ENCODE measurements at regions not wholly inside any gene's neighbourhood (a gene's known extent, or its start where the extent isn't known, plus 50 kb on each side); places are given as distances from the start of the nearest gene placed in this dataset.

DNA sequence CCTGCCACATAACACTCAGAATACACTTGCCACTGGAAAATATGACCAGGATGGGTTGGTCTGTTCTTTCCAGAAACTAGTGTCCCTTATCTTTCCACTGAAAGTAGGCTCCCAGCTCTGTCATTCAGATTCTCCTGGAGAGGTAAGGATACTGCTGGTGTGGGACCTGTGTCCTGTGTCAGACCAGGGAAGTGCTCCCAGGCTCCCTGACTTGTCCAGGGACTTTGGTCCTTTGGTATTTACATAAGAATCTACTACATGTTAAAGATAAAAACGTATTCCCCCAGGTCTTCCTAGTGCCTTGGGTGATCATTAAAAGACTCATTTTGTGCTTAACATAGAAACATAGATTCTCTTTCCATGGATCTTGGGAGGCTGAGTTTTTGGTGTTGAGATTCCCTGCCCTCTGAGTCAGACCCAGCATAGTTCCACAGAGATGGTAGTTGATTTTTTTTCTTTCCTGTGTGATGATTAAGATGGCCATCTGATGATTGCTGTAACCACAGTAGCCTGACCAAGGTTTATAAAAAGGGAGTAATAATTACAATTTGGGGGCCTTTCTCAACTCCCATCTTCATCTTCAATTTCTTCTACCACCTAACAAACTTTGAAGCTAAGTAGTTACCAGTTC is 159.8 kb upstream of the JADE1 start:
- TF ChIP-seq YY1 (IDR thresholded peaks at IDR 0.05; ENCODE audit: insufficient read depth, insufficient read length) (no peak), ZNF274 (IDR thresholded peaks at IDR 0.05; ENCODE audit: low read depth, low read length) (no peak)

Data from NT2/D1 (cell line).